WTC11 (cell line): ENCODE measurements at regions not wholly inside any gene's neighbourhood (a gene's known extent, or its start where the extent isn't known, plus 50 kb on each side); places are given as distances from the start of the nearest gene placed in this dataset.
"Not testable (repeated sequence)": the region's sequence is repeated elsewhere in the genome, so short reads cannot be mapped to it uniquely, and the experiment has no call there.

ENCODE experiments used
- ATAC-seq: fragments of 200-7000 bp; cut with Tn5 transposase; 2 replicates; pipeline ENCODE4 v1.10.0; 2021; ENCODE audit warnings: mild to moderate bottlenecking, moderate library complexity
- CTCF ChIA-PET: fragments of 300-600 bp; sonication (Branson Sonifier 250); formaldehyde crosslinking; loops from one replicate; lab custom pipeline; 2021; ENCODE audit warnings: antibody characterized with exemption; lab: Charles Lee
- POLR2A ChIA-PET: fragments of 350-600 bp; sonication (Branson Sonifier 250); formaldehyde crosslinking; loops from one replicate; lab custom pipeline; 2021; ENCODE audit warnings: antibody characterized with exemption; lab: Charles Lee
- DNase-seq: peaks from one replicate; pipeline ENCODE4 v3.0.0; 2021; ENCODE audit warnings: low spot score
- H3K27ac Mint-ChIP-seq: 2 replicates; pipeline ENCODE4 v1.8.0; 2021; ENCODE audit warnings: mixed read lengths
- H3K27me3 Mint-ChIP-seq: 2 replicates; pipeline ENCODE4 v1.8.0; 2021; ENCODE audit warnings: low read depth, mild to moderate bottlenecking, moderate library complexity, mixed read lengths
- H3K36me3 Mint-ChIP-seq: 2 replicates; pipeline ENCODE4 v1.8.0; 2021; ENCODE audit warnings: mixed read lengths
- H3K4me1 Mint-ChIP-seq: 2 replicates; pipeline ENCODE4 v1.8.0; 2022; ENCODE audit warnings: mixed read lengths
- H3K4me3 Mint-ChIP-seq: 2 replicates; pipeline ENCODE4 v1.8.0; 2021; ENCODE audit warnings: mild to moderate bottlenecking, moderate library complexity, mixed read lengths
- H3K9me3 Mint-ChIP-seq: 2 replicates; pipeline ENCODE4 v1.8.0; 2021; ENCODE audit warnings: mixed read lengths
- AFF4 ChIP-seq: sonication (generic); formaldehyde crosslinking; IDR thresholded peaks from 2 replicates; pipeline ENCODE4 v1.8.1; 2023; ENCODE audit warnings: mild to moderate bottlenecking, missing genetic modification reagents, borderline replicate concordance
- ATF6 ChIP-seq: sonication (generic); formaldehyde crosslinking; IDR thresholded peaks from 2 replicates; pipeline ENCODE4 v1.8.1; 2023; ENCODE audit warnings: mild to moderate bottlenecking, missing genetic modification reagents
- CREB1 ChIP-seq: sonication (generic); formaldehyde crosslinking; IDR thresholded peaks from 2 replicates; pipeline ENCODE4 v1.8.0; 2023; ENCODE audit warnings: mild to moderate bottlenecking, missing genetic modification reagents
- E2F5 ChIP-seq: sonication (generic); formaldehyde crosslinking; IDR thresholded peaks from 2 replicates; pipeline ENCODE4 v1.8.1; 2022; ENCODE audit warnings: mild to moderate bottlenecking, moderate library complexity, missing genetic modification reagents
- GABPB1 ChIP-seq: sonication (generic); formaldehyde crosslinking; IDR thresholded peaks from 2 replicates; pipeline ENCODE4 v1.8.1; 2023; ENCODE audit warnings: mild to moderate bottlenecking, missing genetic modification reagents
- HMGA2 ChIP-seq: fragments of 250-450 bp; sonication (Bioruptor Pico); IDR thresholded peaks from 2 replicates; pipeline ENCODE4 v1.4.0; 2021; ENCODE audit warnings: mild to moderate bottlenecking, moderate library complexity
- JAZF1 ChIP-seq: fragments of 250-450 bp; sonication (Bioruptor Pico); IDR thresholded peaks from 2 replicates; pipeline ENCODE4 v1.9.0; 2021; ENCODE audit warnings: moderate library complexity, mild to moderate bottlenecking, inconsistent platforms
- NFYB ChIP-seq: sonication (generic); formaldehyde crosslinking; conservative IDR thresholded peaks from 2 replicates; pipeline ENCODE4 v1.8.0; 2022; ENCODE audit warnings: low read depth, missing genetic modification reagents
- PRRX2 ChIP-seq: fragments of 250-450 bp; sonication (Bioruptor Pico); IDR thresholded peaks from 2 replicates; pipeline ENCODE4 v1.8.0; 2021; ENCODE audit warnings: mild to moderate bottlenecking
- SMAD3 ChIP-seq: sonication (generic); formaldehyde crosslinking; IDR thresholded peaks from 2 replicates; pipeline ENCODE4 v1.8.0; 2022; ENCODE audit warnings: missing genetic modification reagents, mild to moderate bottlenecking, borderline replicate concordance
- TEAD1 ChIP-seq: sonication (generic); formaldehyde crosslinking; IDR thresholded peaks from 2 replicates; pipeline ENCODE4 v1.8.0; 2022; ENCODE audit warnings: mild to moderate bottlenecking, missing genetic modification reagents
- TP53 ChIP-seq: sonication (generic); formaldehyde crosslinking; IDR thresholded peaks from 2 replicates; pipeline ENCODE4 v1.8.1; 2023; ENCODE audit warnings: mild to moderate bottlenecking, missing genetic modification reagents
- USF2 ChIP-seq: sonication (generic); formaldehyde crosslinking; IDR thresholded peaks from 2 replicates; pipeline ENCODE4 v1.8.1; 2023; ENCODE audit warnings: mild to moderate bottlenecking, missing genetic modification reagents, moderate library complexity
- ZNF396 ChIP-seq: fragments of 250-450 bp; sonication (Bioruptor Pico); IDR thresholded peaks from 2 replicates; pipeline ENCODE4 v1.8.0; 2021; ENCODE audit warnings: mild to moderate bottlenecking, moderate library complexity, borderline replicate concordance
- ZNF416 ChIP-seq: fragments of 250-450 bp; sonication (Bioruptor Pico); IDR thresholded peaks from 2 replicates; pipeline ENCODE4 v1.9.0; 2021; ENCODE audit warnings: mild to moderate bottlenecking, inconsistent platforms
- ZNF512 ChIP-seq: sonication (generic); formaldehyde crosslinking; IDR thresholded peaks from 2 replicates; pipeline ENCODE4 v1.8.1; 2022; ENCODE audit warnings: missing genetic modification reagents, borderline replicate concordance
- ZNF671 ChIP-seq: fragments of 250-450 bp; sonication (Bioruptor Pico); IDR thresholded peaks from 2 replicates; pipeline ENCODE4 v1.8.0; 2021; ENCODE audit warnings: mild to moderate bottlenecking
- TF ChIP-seq, protein P1 (sequence below): fragments of 250-450 bp; sonication (Bioruptor Pico); conservative IDR thresholded peaks from 2 replicates; pipeline ENCODE4 v1.9.0; 2021; ENCODE audit warnings: mild to moderate bottlenecking

DNA sequence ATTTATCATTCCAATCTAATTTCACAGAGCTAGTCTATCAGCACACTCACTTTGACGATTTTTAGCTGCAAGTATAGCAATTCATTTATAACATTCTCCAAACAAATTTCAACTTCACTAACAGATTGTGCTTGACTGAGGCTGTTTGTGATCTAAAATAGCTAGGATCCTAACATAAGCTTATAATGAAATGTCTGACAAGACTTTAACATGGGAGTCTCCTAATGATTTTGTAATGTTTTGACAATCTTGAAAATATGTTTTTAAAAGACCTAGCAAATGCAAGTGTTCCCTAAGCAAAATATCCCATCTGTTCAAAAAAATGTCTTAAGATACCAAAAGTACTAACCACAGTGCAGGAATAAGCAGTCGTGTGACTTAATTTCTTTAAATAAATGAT, 889.5 kb upstream of the SPRY2 start (continued):
- TF ChIP-seq AFF4 (CRISPR knock-in tag) (no peak), TEAD1 (CRISPR knock-in tag) (no peak), ZNF671 (CRISPR knock-in tag) (no peak), USF2 (no peak), SMAD3 (no peak), CREB1 (CRISPR knock-in tag) (no peak), ZNF396 (CRISPR knock-in tag) (no peak), TP53 (CRISPR knock-in tag) (no peak), ATF6 (no peak)
- TF ChIP-seq, protein P1, sequence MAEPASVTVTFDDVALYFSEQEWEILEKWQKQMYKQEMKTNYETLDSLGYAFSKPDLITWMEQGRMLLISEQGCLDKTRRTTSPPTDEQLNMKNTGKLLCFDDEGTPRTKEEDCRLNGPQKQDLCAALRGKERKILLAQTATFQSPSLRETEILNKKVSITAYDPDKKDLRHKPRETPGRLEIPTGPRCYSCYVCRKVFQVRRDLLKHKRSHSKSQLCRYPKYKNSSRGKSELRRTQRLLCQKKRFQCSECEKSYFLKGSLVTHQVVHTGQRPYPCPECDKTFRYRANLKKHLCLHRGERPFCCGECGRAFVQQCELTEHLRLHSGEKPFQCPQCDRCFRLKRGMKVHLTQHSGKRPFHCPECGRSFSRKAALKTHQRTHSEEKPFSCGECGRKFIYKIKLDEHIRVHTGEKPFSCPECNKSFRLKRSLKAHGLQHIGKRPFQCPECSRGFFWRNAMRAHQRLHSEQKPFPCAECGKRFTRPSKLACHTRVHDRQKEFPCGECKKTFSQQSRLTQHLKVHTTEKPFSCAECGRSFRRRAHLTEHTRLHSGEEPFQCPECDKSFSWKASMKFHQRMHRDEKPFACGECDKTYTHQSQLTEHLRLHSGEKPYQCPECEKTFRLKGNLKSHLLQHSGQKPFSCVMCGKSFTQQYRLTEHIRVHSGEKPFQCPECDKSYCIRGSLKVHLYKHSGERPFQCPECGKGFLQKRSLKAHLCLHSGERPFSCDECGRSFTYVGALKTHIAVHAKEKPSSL (CRISPR knock-in tag), result no peak

GRCh38 chr13:81226830-81227229, 885.9 kb upstream of the SPRY2 start:
- peak; percentile 47; the same call in 1 of the 2 replicates for TF ChIP-seq NFYB
- H3K4me3 Mint-ChIP-seq, DNase-seq, H3K4me1 Mint-ChIP-seq, CTCF ChIA-PET, POLR2A ChIA-PET, H3K36me3 Mint-ChIP-seq, ATAC-seq, H3K27ac Mint-ChIP-seq, H3K27me3 Mint-ChIP-seq, H3K9me3 Mint-ChIP-seq: not testable (repeated sequence)

GRCh38 chr13:81224209-81224833, 883.4 kb upstream of the SPRY2 start:
- CTCF ChIA-PET, result no interaction called here
- ATAC-seq, result no peak

GRCh38 chr13:81223778-81224177, 882.9 kb upstream of the SPRY2 start:
- ChIA-PET CTCF (no interaction called here), POLR2A (no interaction called here)
- no peaks in the 10 kb centered on the region for H3K27me3 Mint-ChIP-seq
- no peak overlapping the region for H3K4me3 Mint-ChIP-seq
- no peaks in the 10 kb centered on the region for H3K4me1 Mint-ChIP-seq
- DNase-seq, result no peak
- no peak overlapping the region for H3K27ac Mint-ChIP-seq
- no peak for ATAC-seq
- no peaks in the 10 kb centered on the region for H3K36me3 Mint-ChIP-seq
- H3K9me3 Mint-ChIP-seq, result peaks cover 9% of the 10 kb centered on the region
- TF ChIP-seq NFYB (no peak), JAZF1 (CRISPR knock-in tag) (no peak), ZNF512 (CRISPR knock-in tag) (no peak), E2F5 (no peak), GABPB1 (no peak), PRRX2 (CRISPR knock-in tag) (no peak), USF2 (no peak), HMGA2 (CRISPR knock-in tag) (no peak)

More at GRCh38 chr13:81224209-81224833, 883.4 kb upstream of the SPRY2 start:
- peaks cover 9% of the 10 kb centered on the region for H3K9me3 Mint-ChIP-seq
- no peak for TF ChIP-seq GABPB1
- no peak for TF ChIP-seq ZNF416 (CRISPR knock-in tag)
- no peaks in the 10 kb centered on the region for H3K4me1 Mint-ChIP-seq
- no peak overlapping the region for H3K27ac Mint-ChIP-seq
- H3K36me3 Mint-ChIP-seq, result no peaks in the 10 kb centered on the region
- POLR2A ChIA-PET, result no interaction called here
- no peak for DNase-seq
- H3K4me3 Mint-ChIP-seq, result no peak overlapping the region
- no peaks in the 10 kb centered on the region for H3K27me3 Mint-ChIP-seq
